GM12875 (cell line): ENCODE measurements at regions not wholly inside any gene's neighbourhood (a gene's known extent, or its start where the extent isn't known, plus 50 kb on each side); places are given as distances from the start of the nearest gene placed in this dataset.

Source experiments
- H3K4me3 ChIP-seq: one replicate; pipeline ENCODE4 v1.5.1; 2011; ENCODE audit warnings: low read depth, low read length, control low read depth
- TF ChIP-seq, protein P1 (sequence below): IDR thresholded peaks from 2 replicates; pipeline ENCODE4 v1.5.1; 2011; ENCODE audit warnings: low read depth, mild to moderate bottlenecking, control low read depth, inconsistent platforms, low read length, moderate library complexity, borderline replicate concordance; ENCODE audit not compliant: insufficient read depth

DNA sequence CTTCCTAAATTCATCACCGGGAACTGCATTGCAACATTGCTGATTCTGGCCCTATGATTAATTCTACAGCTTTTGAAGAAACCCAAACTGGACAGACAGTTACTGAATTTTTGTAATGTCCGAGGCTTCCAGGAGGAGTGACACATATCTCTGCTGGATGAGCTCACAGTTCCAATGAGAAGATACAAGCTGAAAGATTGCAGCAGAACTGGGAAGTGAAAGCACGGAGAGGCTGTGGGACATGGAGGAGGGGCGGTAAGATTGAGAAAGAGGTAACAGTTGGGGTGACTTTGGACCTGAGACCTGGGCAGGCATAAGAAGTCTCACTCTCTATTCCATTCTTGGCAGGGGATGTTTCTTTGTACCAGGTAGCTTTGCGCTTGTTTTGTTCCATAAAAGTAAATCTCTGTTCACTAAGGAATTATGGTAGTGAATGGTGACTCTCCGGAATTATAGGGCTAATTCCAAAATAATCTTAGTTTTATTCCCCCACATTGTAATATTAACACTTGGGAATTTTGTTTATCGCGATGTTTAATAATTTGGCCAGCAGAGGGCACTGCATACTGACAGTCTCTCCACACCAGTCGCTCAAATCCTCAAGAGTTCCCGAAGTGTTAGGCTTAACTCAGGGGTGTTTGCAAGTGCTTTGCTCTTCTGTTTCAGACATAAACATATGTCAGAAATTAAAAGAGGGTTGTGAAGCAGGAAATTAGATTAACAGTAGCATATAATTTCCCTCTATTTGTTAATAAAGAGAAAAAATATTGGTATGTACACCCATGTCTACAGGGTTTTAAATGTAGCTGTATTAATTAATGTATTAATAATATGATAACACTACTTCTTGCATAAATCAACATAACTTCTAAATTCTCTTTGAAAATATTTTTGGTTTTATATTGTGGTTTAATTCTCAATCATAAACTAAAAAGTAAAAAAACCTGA lies 201.4 kb downstream of the SOCS6 start:
- TF ChIP-seq, protein P1, sequence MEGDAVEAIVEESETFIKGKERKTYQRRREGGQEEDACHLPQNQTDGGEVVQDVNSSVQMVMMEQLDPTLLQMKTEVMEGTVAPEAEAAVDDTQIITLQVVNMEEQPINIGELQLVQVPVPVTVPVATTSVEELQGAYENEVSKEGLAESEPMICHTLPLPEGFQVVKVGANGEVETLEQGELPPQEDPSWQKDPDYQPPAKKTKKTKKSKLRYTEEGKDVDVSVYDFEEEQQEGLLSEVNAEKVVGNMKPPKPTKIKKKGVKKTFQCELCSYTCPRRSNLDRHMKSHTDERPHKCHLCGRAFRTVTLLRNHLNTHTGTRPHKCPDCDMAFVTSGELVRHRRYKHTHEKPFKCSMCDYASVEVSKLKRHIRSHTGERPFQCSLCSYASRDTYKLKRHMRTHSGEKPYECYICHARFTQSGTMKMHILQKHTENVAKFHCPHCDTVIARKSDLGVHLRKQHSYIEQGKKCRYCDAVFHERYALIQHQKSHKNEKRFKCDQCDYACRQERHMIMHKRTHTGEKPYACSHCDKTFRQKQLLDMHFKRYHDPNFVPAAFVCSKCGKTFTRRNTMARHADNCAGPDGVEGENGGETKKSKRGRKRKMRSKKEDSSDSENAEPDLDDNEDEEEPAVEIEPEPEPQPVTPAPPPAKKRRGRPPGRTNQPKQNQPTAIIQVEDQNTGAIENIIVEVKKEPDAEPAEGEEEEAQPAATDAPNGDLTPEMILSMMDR = peak; percentile 53; the same call in 1 of the 2 replicates
- H3K4me3 ChIP-seq = no peak overlapping the region

DNA sequence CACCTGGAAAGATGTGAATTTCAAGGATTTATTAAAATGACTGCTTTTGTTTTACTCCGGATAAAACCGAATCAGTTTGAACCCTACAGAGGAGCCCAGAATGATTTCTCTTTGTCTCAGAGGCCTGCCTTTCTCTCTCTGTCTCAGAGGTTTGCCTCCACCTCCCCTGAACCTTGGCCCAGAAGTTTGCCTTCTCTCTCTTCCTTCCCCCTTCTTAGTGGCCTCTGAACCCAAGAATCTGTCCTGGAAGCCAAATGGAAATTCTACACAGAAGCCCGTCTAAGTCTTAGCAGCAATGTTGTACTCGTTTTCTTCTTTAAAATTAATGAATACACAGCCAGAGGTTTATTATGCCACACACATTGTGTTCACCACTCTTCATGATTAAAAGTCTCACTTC lies 200.7 kb downstream of the SOCS6 start:
- TF ChIP-seq, protein P1 = no peak
- H3K4me3 ChIP-seq = no peak overlapping the region

DNA sequence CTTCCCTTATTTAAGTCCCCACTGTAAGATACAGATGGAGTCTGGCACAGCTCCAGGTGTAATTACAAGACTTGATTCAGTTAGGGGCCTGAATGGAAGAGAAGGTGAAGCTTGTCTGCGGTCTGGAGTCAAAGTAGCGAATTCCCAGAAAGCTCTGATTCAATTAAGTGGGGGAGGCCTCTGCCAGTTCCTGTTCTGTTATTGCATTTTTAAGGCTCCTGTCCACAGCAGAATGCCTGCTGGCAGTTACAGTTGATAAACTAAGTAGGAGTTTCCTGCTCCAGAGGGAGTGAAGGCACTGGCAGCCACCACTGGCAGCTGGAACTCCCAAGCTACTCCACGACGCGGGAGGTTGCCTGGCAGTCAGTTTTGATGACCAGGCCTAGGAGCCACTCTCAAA lies 181.1 kb downstream of the SOCS6 start:
- no peak overlapping the region for H3K4me3 ChIP-seq
- TF ChIP-seq, protein P1 = no peak

DNA sequence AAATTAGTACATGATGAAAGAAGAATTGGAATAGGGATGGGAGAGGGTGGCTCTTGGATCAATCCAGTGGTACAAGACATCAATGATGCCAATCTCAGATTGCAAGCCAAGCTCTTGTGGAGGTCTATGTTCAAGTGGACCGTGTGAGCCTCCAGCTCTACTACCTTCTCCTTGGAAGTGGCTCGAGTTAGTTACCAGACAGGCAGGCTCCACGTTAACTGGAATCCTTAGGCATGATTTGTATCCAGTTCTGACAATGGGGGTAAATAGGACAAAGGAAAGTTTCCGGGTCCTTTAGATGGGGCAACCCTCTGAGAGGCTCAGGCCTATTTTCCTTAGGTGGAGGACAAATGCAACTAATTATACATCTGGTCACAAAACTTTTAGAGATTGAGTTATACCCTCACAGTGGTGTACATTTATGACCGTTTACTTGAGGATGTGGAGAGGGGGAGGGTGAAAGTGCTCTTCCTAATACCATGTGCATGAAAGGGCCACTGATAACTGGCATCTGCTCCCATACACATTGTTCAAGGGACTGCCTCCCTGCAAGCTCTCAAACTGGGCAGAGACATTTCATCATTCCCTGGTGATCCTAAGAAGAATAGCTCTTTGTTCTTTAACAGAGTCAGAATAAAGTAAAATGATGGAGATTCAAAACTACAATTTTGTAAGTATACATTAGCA lies 180.2 kb downstream of the SOCS6 start:
- no peak overlapping the region for H3K4me3 ChIP-seq
- TF ChIP-seq, protein P1 = no peak

DNA sequence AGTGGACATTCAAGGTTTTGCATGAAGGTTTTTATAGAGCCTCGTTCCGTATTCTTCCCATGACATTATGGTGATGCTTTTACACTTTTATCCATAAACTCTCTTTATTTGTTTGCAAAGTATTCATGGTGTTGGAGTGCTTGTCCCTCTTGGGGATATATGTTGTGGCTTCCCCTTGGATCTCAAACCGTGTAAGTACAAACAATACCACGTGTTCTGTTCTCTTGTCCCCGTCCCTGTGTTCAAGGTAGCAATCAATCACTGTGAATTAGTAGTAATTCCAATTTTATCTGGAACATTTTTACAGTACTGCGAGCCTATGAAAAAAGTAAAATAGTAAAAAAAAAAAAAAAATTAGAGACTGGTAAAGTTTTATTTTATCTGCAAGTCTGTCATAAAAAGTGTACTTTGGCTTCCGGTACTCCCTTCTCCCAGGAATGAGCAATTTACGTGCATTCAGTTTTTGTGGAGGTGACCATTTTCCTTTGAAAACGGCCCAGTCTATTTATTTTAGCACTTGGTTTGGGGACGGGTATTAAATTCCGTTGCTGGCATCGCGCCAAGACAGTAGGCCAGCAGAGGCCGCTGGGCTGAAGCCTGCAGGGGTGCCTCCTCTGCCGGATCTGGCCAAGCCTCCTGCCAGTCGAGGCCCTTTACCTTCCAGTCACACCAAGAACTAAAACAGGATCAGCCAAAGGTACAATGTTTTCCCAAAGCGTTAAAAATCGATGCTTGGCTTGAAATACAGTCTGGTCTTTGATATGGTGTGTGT lies 175.7 kb downstream of the SOCS6 start:
- TF ChIP-seq, protein P1 = 0 out of 2 replicates have a peak, but pooled peaks have one; percentile 2
- H3K4me3 ChIP-seq = no peak overlapping the region

DNA sequence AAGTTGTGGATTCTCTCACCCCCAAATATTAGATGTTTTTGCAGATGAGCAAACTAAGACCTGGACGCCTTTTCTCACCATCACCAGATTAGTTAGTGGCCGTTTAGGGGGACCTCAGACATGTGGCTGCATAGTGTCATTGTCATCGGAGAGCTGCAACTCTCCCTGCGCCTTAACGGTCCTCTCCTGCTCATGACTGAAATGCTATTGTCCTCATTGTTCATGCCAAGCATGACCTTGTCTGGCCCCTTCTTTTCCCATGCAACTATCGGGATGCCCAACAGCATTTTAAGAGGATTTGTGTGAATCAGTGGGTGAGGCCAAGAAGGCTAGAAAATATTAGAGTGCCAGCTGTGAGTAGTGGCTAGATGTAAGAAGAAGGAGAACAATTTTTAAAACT lies 174.2 kb downstream of the SOCS6 start:
- H3K4me3 ChIP-seq = no peak overlapping the region
- TF ChIP-seq, protein P1 = no peak
